AG04449 (cell line): ENCODE measurements at regions not wholly inside any gene's neighbourhood (a gene's known extent, or its start where the extent isn't known, plus 50 kb on each side); places are given as distances from the start of the nearest gene placed in this dataset.
"Not testable (repeated sequence)": the region's sequence is repeated elsewhere in the genome, so short reads cannot be mapped to it uniquely, and the experiment has no call there.

ENCODE experiments used
- CTCF ChIA-PET: fragments of 350-600 bp; formaldehyde crosslinking; extraction: SDS; loops from one replicate; lab custom pipeline; 2021; ENCODE audit warnings: antibody characterized with exemption; lab: Yijun Ruan, JAX
- POLR2A ChIA-PET: fragments of 400-600, 350-600 bp; formaldehyde crosslinking; extraction: SDS; loops from one replicate; lab custom pipeline; 2020; ENCODE audit warnings: antibody characterized with exemption, inconsistent platforms; lab: Yijun Ruan, JAX
- DNase-seq: peaks from one replicate; pipeline ENCODE4 v3.0.0-alpha.2; 2010; ENCODE audit warnings: low read depth, low spot score
- H3K4me3 ChIP-seq: 2 replicates; pipeline ENCODE4 v1.5.1; 2011; ENCODE audit warnings: low read depth, mild to moderate bottlenecking, control low read depth, low read length
- TF ChIP-seq, protein P1 (sequence below): IDR thresholded peaks from one replicate; pipeline ENCODE4 v1.5.1; 2011; ENCODE audit warnings: mild to moderate bottlenecking, moderate library complexity, low read length, control low read depth, inconsistent platforms; ENCODE audit not compliant: insufficient read depth; ENCODE audit errors: missing control alignments

DNA sequence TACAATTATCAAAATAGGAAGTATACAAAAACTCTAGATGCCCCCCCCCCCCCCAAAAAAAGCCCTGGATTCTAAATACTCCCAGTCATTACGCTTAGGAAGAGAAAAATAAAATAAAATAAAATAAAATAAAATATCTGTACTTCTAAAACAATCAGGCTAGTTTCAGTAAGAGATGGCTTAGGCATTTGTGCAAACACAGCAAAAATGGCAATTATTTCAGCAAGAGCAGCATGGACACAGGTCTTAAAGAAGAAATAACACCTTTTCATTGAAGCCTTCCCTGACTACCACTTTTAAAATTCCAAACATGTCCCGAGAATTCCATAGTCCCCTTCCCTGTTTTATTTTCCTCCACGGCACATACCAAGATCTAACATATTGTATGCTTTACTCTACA lies 218.6 kb upstream of the POU5F2 start:
- H3K4me3 ChIP-seq, result no peak overlapping the region
- CTCF ChIA-PET, result no interaction called here
- DNase-seq, result no peak
- POLR2A ChIA-PET, result no interaction called here
- TF ChIP-seq, protein P1, sequence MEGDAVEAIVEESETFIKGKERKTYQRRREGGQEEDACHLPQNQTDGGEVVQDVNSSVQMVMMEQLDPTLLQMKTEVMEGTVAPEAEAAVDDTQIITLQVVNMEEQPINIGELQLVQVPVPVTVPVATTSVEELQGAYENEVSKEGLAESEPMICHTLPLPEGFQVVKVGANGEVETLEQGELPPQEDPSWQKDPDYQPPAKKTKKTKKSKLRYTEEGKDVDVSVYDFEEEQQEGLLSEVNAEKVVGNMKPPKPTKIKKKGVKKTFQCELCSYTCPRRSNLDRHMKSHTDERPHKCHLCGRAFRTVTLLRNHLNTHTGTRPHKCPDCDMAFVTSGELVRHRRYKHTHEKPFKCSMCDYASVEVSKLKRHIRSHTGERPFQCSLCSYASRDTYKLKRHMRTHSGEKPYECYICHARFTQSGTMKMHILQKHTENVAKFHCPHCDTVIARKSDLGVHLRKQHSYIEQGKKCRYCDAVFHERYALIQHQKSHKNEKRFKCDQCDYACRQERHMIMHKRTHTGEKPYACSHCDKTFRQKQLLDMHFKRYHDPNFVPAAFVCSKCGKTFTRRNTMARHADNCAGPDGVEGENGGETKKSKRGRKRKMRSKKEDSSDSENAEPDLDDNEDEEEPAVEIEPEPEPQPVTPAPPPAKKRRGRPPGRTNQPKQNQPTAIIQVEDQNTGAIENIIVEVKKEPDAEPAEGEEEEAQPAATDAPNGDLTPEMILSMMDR, result no peak

DNA sequence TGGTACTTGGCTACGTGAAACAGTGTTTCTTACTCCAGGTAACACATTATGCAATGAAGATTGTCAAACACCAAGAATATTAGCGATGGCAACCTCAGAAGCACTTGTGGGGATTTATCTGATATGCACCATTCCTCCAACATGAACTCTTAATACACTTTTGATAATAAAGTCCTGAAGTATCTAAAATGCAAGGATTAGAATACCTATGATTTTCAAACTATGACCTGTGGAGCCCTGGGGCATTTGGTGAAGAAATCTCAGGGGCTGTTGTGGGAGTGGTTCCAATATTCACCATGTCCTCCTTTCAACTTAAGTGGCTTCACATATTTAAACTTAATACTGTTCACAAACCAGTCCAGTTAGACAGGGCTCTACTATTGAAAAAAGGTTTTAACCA lies 214.6 kb upstream of the POU5F2 start:
- TF ChIP-seq, protein P1, result no peak
- ChIA-PET POLR2A (no interaction called here), CTCF (no interaction called here)
- no peak for DNase-seq
- no peak overlapping the region for H3K4me3 ChIP-seq

DNA sequence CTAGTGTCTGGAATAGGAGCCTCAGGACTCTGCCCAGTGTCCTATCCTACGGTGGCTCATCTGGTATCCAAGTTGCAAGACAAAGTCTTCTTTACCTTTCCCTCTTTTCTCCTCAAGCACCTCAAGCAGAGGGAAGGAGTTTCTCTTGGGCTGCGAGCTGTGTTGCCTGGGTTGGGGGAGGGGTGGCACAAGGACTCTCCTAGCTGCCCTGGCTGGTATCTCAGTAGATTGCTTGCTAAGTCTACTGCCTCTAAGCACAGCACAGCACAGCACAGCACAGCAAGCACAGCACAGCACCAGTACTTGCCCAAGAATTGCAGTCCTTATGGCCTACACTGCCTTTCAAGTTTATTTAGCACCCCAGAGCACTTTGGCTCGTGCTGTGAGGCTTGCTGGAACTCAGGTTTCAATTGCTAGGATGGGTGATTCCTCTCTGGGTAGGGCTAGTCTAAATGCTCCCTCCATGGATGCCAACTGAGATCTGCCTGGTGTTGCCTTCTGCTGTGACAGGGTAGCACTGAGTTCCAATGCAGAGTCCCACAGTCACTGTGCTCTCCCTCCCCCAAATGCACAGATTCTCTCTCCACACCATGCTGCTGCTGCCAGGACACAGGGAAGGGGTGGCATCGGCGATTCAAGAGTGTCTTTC lies 213.1 kb upstream of the POU5F2 start:
- no peak for DNase-seq
- ChIA-PET POLR2A (no interaction called here), CTCF (no interaction called here)
- no peak overlapping the region for H3K4me3 ChIP-seq
- TF ChIP-seq, protein P1, result no peak

DNA sequence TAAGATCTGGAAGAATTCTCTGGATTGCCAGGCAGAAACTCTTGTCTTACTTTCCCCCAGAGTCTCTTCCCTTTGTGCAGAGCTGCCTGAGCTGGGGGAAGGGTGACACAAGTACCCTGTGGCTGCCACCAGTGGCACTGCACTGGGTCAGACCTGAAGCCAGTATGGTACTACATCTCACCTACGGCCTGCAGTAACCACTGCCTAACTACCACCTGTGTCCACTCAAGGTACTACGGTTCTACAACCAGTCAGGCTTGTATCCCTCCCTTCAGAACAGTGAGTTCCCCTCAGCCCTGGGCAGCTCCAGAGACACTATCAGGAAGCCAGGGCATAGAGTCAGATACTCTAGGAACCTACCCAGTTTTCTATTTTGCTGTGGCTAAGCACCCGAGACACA lies 212.0 kb upstream of the POU5F2 start:
- POLR2A ChIA-PET, result no interaction called here

DNA sequence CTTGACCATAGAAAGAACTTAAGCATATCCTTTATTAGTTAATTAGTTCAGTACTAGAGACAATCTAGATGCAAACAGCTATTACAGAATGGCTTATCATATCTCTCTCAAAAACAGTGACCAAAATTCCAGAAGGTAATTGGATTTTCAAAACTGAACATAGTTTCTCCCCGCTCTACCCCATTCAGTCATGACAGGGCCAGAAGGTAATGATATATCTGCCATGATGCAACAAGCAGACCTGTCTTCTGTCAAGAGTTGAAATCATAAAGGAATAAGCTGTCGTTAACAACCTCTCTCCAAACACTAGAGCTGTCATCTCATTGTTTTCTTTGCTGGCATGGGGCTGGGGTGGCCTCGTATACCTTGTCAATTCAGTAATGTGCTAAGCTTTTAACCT lies 200.5 kb upstream of the POU5F2 start:
- POLR2A ChIA-PET, result no interaction called here
- no peak for DNase-seq
- CTCF ChIA-PET, result interaction anchor here (0.9 to 1.1 kb wide), 2 partner anchors 23 to 751 kb away, joined by 3 read pairs; no protein-coding TSS in a partner anchor
- TF ChIP-seq, protein P1, result no peak
- H3K4me3 ChIP-seq, result no peak overlapping the region

More for the DNA sequence above, 212.0 kb upstream of the POU5F2 start:
- DNase-seq, result no peak
- TF ChIP-seq, protein P1, result no peak
- CTCF ChIA-PET, result no interaction called here
- no peak overlapping the region for H3K4me3 ChIP-seq

DNA sequence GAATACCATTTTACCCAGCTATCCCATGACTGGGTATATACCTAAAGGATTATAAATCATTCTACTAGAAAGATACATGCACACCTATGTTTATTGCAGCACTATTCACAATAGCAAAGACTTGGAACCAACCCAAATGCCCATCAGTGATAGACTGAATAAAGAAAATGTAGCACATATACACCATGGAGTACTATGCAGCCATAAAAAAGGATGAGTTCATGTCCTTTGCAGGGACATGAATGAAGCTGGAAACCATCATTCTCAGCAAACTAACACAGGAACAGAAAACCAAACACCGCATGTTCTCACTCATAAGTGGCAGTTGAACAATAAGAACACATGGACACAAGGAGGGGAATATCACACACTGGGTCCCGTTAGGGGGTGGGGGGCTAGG lies 191.9 kb upstream of the POU5F2 start:
- H3K4me3 ChIP-seq, DNase-seq, POLR2A ChIA-PET, CTCF ChIA-PET: not testable (repeated sequence)

DNA sequence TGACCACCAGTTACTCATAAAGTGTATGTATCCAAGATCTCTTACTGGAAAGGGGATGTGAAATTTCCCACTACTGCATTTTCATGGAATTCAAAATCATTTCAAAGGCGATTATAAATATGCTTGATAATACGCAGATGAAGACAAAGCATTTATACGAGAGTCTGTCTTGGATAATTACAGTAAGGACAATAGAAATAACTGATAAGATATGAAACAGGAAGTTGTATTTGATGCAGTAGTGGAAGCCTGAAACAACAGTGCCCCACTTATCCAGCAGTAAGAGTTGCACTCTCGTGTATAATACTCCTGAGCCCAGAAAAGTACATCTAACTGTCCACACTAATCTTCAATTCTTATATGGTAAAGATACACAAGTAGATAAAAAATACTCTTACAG lies 188.7 kb upstream of the POU5F2 start:
- CTCF ChIA-PET, result no interaction called here
- POLR2A ChIA-PET, result no interaction called here

More for the DNA sequence above, 188.7 kb upstream of the POU5F2 start:
- TF ChIP-seq, protein P1, result no peak
- no peak for DNase-seq
- no peak overlapping the region for H3K4me3 ChIP-seq
